ENCODE measurements at regions not wholly inside any gene's neighbourhood (a gene's known extent, or its start where the extent isn't known, plus 50 kb on each side); places are given as distances from the start of the nearest gene placed in this dataset.

- ATAC-seq (no peak), DNase-seq (ENCODE audit: low read depth in 1 of 2, low spot score in 1 of 2) (no peak), FAIRE-seq (no peak)
- H3K4me1 ChIP-seq, result no peaks in the 10 kb centered on the region
- no peaks in the 10 kb centered on the region for H3K9me3 ChIP-seq
- ChIA-PET CTCF (interaction anchor here (1.7 to 2.2 kb wide), 2 partner anchors 25 to 609 kb away, joined by 4 to 7 read pairs; no protein-coding TSS in a partner anchor), POLR2A (no interaction called here)
- no peak overlapping the region for H3K4me2 ChIP-seq
- H3K4me3 ChIP-seq, result no peak overlapping the region
- TF ChIP-seq GATA3 (IDR thresholded peaks at IDR 0.05; ENCODE audit: borderline replicate concordance), result no peak
- no peak for TF ChIP-seq ZFP36 (IDR thresholded peaks at IDR 0.05; ENCODE audit: borderline replicate concordance, partially characterized antibody)
- no peak for TF ChIP-seq NFE2L2 (conservative IDR thresholded peaks at IDR 0.05; ENCODE audit: low read length)
- TF ChIP-seq PHF8 (IDR thresholded peaks at IDR 0.05; ENCODE audit: borderline replicate concordance, low read depth), result no peak
- no peak for TF ChIP-seq POLR2A (IDR thresholded peaks at IDR 0.05; ENCODE audit: low read length)
- no peak for TF ChIP-seq ZNF302 (CRISPR knock-in tag; IDR thresholded peaks at IDR 0.05)
- no peak for TF ChIP-seq FOSL2 (IDR thresholded peaks at IDR 0.05)
- no peak for TF ChIP-seq FOSL2 (CRISPR knock-in tag; IDR thresholded peaks at IDR 0.05)
- TF ChIP-seq HOXA7 (CRISPR knock-in tag; IDR thresholded peaks at IDR 0.05), result no peak
- no peak for TF ChIP-seq CTCF (IDR thresholded peaks at IDR 0.05)
- no peak for TF ChIP-seq NR3C1 (IDR thresholded peaks at IDR 0.05)
- H3K27ac ChIP-seq, result no peak overlapping the region
- WGBS (ENCODE audit: missing lambda C conversion rate), result 0% methylated on average over 5 of the region's 5 CpGs
Measured at GRCh38 chr2:118246726-118247125, 158.5 kb downstream of the INSIG2 start.

- TF ChIP-seq RFX5 (IDR thresholded peaks at IDR 0.05), result no peak
- no peak for TF ChIP-seq NPAS2 (CRISPR knock-in tag; IDR thresholded peaks at IDR 0.05; ENCODE audit: borderline replicate concordance)
- TF ChIP-seq MAZ (IDR thresholded peaks at IDR 0.05; ENCODE audit: borderline replicate concordance, low read depth, low read length), result no peak
- TF ChIP-seq ATOH8 (CRISPR knock-in tag; IDR thresholded peaks at IDR 0.05; ENCODE audit: low read depth), result no peak
- no peaks in the 10 kb centered on the region for H3K9me3 ChIP-seq
- no peak overlapping the region for H3K27ac ChIP-seq
- 40% methylated on average over 4 of the region's 4 CpGs for WGBS (ENCODE audit: missing lambda C conversion rate)
- no peak overlapping the region for H3K4me3 ChIP-seq
- no peaks in the 10 kb centered on the region for H3K4me1 ChIP-seq
- no peak for ATAC-seq
- CTCF ChIA-PET, result interaction anchor here (0.6 to 1.7 kb wide), 2 partner anchors 24 to 1395 kb away, joined by 3 to 4 read pairs; no protein-coding TSS in a partner anchor
- no peak for FAIRE-seq
- no peak for DNase-seq (ENCODE audit: low read depth in 1 of 2, low spot score in 1 of 2)
- POLR2A ChIA-PET, result no interaction called here
- H3K4me2 ChIP-seq, result no peak overlapping the region
Measured at GRCh38 chr2:118246079-118246478, 157.8 kb downstream of the INSIG2 start.

- CTCF ChIA-PET, result interaction anchor here (0.6 kb wide), 1 partner anchor 17 kb away, joined by 3 read pairs; no protein-coding TSS in a partner anchor
- no peak for FAIRE-seq
- no peak for TF ChIP-seq USF2 (IDR thresholded peaks at IDR 0.05)
- no peak for TF ChIP-seq MAX (IDR thresholded peaks at IDR 0.05)
- TF ChIP-seq EHF (CRISPR knock-in tag; IDR thresholded peaks at IDR 0.05), result no peak
- TF ChIP-seq EP300 (IDR thresholded peaks at IDR 0.05), result no peak
- TF ChIP-seq BCL3 (IDR thresholded peaks at IDR 0.05), result no peak
- no peak for TF ChIP-seq FOXS1 (CRISPR knock-in tag; IDR thresholded peaks at IDR 0.05)
- TF ChIP-seq JUNB (IDR thresholded peaks at IDR 0.05), result no peak
- TF ChIP-seq MYC (IDR thresholded peaks at IDR 0.05; ENCODE audit: borderline replicate concordance, low read length), result no peak
- TF ChIP-seq BHLHE40 (IDR thresholded peaks at IDR 0.05; ENCODE audit: low read depth, low read length), result no peak
Measured at GRCh38 chr2:118244686-118245085, 156.4 kb downstream of the INSIG2 start.

More at GRCh38 chr2:118244686-118245085, 156.4 kb downstream of the INSIG2 start:
- Histone ChIP-seq H3K4me1 (no peaks in the 10 kb centered on the region), H3K9me3 (no peaks in the 10 kb centered on the region), H3K27ac (no peak overlapping the region), H3K4me2 (no peak overlapping the region), H3K4me3 (no peak overlapping the region)
- 100% methylated on average over 1 of the region's 1 CpG for WGBS (ENCODE audit: missing lambda C conversion rate)
- POLR2A ChIA-PET, result no interaction called here
- no peak for ATAC-seq
- no peak for DNase-seq (ENCODE audit: low read depth in 1 of 2, low spot score in 1 of 2)
